ENCODE measurements at regions not wholly inside any gene's neighbourhood (a gene's known extent, or its start where the extent isn't known, plus 50 kb on each side); places are given as distances from the start of the nearest gene placed in this dataset.

GRCh38 chr4:123843137-123843536 lies 446.5 kb downstream of the SPRY1 start:
- no peak for DNase-seq

- no peak for DNase-seq
Observed at GRCh38 chr4:123844374-123844773, 447.8 kb downstream of the SPRY1 start.

- no peak for DNase-seq
Observed at GRCh38 chr4:123846092-123846491, 449.5 kb downstream of the SPRY1 start.

- no peak for DNase-seq
Observed at GRCh38 chr4:123846561-123846960, 450.0 kb downstream of the SPRY1 start.

GRCh38 chr4:123848606-123849005 lies 452.0 kb downstream of the SPRY1 start:
- DNase-seq = peak; percentile 55

GRCh38 chr4:123849495-123849894 lies 452.9 kb downstream of the SPRY1 start:
- DNase-seq = no peak

- DNase-seq = no peak
Observed at GRCh38 chr4:123851521-123851920, 454.9 kb downstream of the SPRY1 start.

GRCh38 chr4:123853651-123854050 lies 457.1 kb downstream of the SPRY1 start:
- DNase-seq = no peak

- peak; percentile 80 for DNase-seq
Observed at GRCh38 chr4:123856689-123857545, 460.3 kb downstream of the SPRY1 start.

GRCh38 chr4:123858465-123858864 lies 461.9 kb downstream of the SPRY1 start:
- no peak for DNase-seq

- no peak for DNase-seq
Observed at GRCh38 chr4:123862812-123863211, 466.2 kb downstream of the SPRY1 start.

- DNase-seq = no peak
Observed at GRCh38 chr4:123866796-123867195, 470.2 kb downstream of the SPRY1 start.

- DNase-seq = no peak
Observed at GRCh38 chr4:123867910-123868587, 471.5 kb downstream of the SPRY1 start.

- peak; percentile 88 for DNase-seq
Observed at GRCh38 chr4:123869286-123870215, 473.0 kb downstream of the SPRY1 start.

GRCh38 chr4:123870216-123870876 lies 473.8 kb downstream of the SPRY1 start:
- no peak for DNase-seq

GRCh38 chr4:123871341-123871740 lies 474.7 kb downstream of the SPRY1 start:
- DNase-seq = no peak

GRCh38 chr4:123874063-123874462 lies 477.5 kb downstream of the SPRY1 start:
- DNase-seq = peak; percentile 75

- DNase-seq = peak; percentile 75
Observed at GRCh38 chr4:123876143-123876542, 479.5 kb downstream of the SPRY1 start.

GRCh38 chr4:123876671-123877101 lies 480.1 kb downstream of the SPRY1 start:
- peak; percentile 43 for DNase-seq

- DNase-seq = no peak
Observed at GRCh38 chr4:123877551-123877950, 481.0 kb downstream of the SPRY1 start.

GRCh38 chr4:123878976-123879375 lies 482.4 kb downstream of the SPRY1 start:
- no peak for DNase-seq

GRCh38 chr4:123880631-123881030 lies 484.0 kb downstream of the SPRY1 start:
- no peak for DNase-seq

Data from tongue (tissue), 1 donor.